HepG2 (cell line): ENCODE measurements at regions not wholly inside any gene's neighbourhood (a gene's known extent, or its start where the extent isn't known, plus 50 kb on each side); places are given as distances from the start of the nearest gene placed in this dataset.

Experiments used
- ATAC-seq: fragments of 200-7000 bp; cut with Tn5 transposase; 3 replicates; pipeline ENCODE4 v1.9.1; 2020; ENCODE audit warnings: mild to moderate bottlenecking, moderate library complexity
- BruUV-seq: library from RNA; stranded (reverse); fragments of 400-500 nt; replicated peaks from 2 replicates; lab custom pipeline; 2021; lab: Mats Ljungman, UMichigan
- CTCF ChIA-PET: fragments of 300-600 bp; formaldehyde crosslinking; extraction: SDS; loops from one replicate; lab custom pipeline; 2021; ENCODE audit warnings: low total read pairs, inconsistent platforms, low intra/inter-chr PET ratio; lab: Yijun Ruan, JAX
- POLR2A ChIA-PET: fragments of 350-600 bp; sonication (Branson Sonifier 250); formaldehyde crosslinking; loops from one replicate; lab custom pipeline; 2020; ENCODE audit warnings: antibody characterized with exemption, inconsistent platforms; lab: Yijun Ruan, JAX
- DNase-seq: peaks from one replicate; pipeline ENCODE4 v3.0.0-alpha.2; 2015; ENCODE audit warnings: low spot score
- FAIRE-seq: peaks from 3 replicates; lab custom pipeline; 2011; peaks lifted over from hg19 to GRCh38; lab: Jason Lieb, UNC
- H2AFZ ChIP-seq: one replicate; pipeline ENCODE4 v1.6.1; 2011; ENCODE audit warnings: low read length, inconsistent platforms
- H3K27ac ChIP-seq: fragments of 300-600 bp; 3 replicates; pipeline ENCODE4 v1.8.0; 2011; ENCODE audit warnings: mixed run types, mild to moderate bottlenecking, mixed read lengths, low read length, inconsistent platforms; ENCODE audit not compliant: insufficient read depth; ENCODE audit errors: extremely low read length
- H3K27me3 ChIP-seq, 2 experiments: fragments of 200-600 bp in 1 of 2; 2 replicates in 1 of 2; 3 replicates in 1 of 2; pipeline versions ENCODE4 v1.6.0 to v1.8.0; 2011; ENCODE audit warnings: low read length in 2 of 2, mild to moderate bottlenecking in 2 of 2, moderate library complexity in 2 of 2, inconsistent platforms in 1 of 2; ENCODE audit not compliant: insufficient read depth in 2 of 2, control insufficient read depth in 1 of 2
- H3K36me3 ChIP-seq, 2 experiments: fragments of 200-600 bp in 1 of 2; replicated peaks in 1 of 2; 2 replicates in 1 of 2; 3 replicates in 1 of 2; pipeline versions ENCODE4 v1.5.1 to v1.8.0; 2011; ENCODE audit warnings: low read length in 2 of 2, inconsistent platforms in 1 of 2; ENCODE audit not compliant: insufficient read depth in 2 of 2, control insufficient read depth in 1 of 2
- H3K4me1 ChIP-seq: 2 replicates; pipeline ENCODE4 v1.5.1; 2012; ENCODE audit warnings: low read length, inconsistent platforms; ENCODE audit not compliant: insufficient read depth
- H3K4me2 ChIP-seq: 2 replicates; pipeline ENCODE4 v1.6.0; 2011; ENCODE audit warnings: low read depth, low read length, inconsistent platforms
- H3K4me3 ChIP-seq, 3 experiments: fragments of 200-600 bp in 1 of 3; sonication (generic), shearing (Covaris generic) in 1 of 3; replicated peaks in 1 of 3; 2 replicates each; pipeline ENCODE4 v1.5.1; 2011 to 2016; ENCODE audit warnings: low read length in 3 of 3, inconsistent platforms in 2 of 3, low read depth in 2 of 3, mild to moderate bottlenecking in 2 of 3, control low read depth in 1 of 3, mixed read lengths in 1 of 3; ENCODE audit not compliant: insufficient read depth in 1 of 3
- H3K79me2 ChIP-seq: one replicate; pipeline ENCODE4 v1.6.1; 2011; ENCODE audit warnings: low read length, inconsistent platforms; ENCODE audit not compliant: insufficient read depth
- H3K9ac ChIP-seq: 2 replicates; pipeline ENCODE4 v1.6.0; 2011; ENCODE audit warnings: mild to moderate bottlenecking, low read depth, low read length, inconsistent platforms; ENCODE audit not compliant: insufficient read depth
- H3K9me3 ChIP-seq: 2 replicates; pipeline ENCODE4 v1.5.1; 2012; ENCODE audit warnings: mild to moderate bottlenecking, low read length
- H4K20me1 ChIP-seq: 2 replicates; pipeline ENCODE4 v1.6.0; 2011; ENCODE audit warnings: inconsistent platforms, mild to moderate bottlenecking, low read length, moderate library complexity; ENCODE audit not compliant: insufficient read depth
- ARHGAP35 ChIP-seq: sonication (generic); formaldehyde crosslinking; IDR thresholded peaks from 2 replicates; pipeline ENCODE4 v1.9.0; 2022; ENCODE audit warnings: mild to moderate bottlenecking, inconsistent platforms, moderate library complexity, missing genetic modification reagents, borderline replicate concordance
- CBX2 ChIP-seq, 2 experiments: fragments of 200-600 bp in 1 of 2; sonication (generic); formaldehyde crosslinking in 1 of 2; IDR thresholded peaks; 2 replicates each; pipeline versions ENCODE4 v1.7.0 to v1.8.1; 2018 to 2022; ENCODE audit warnings: low read depth in 2 of 2, low read length in 1 of 2, mild to moderate bottlenecking in 1 of 2, missing genetic modification reagents in 1 of 2
- FOXK2 ChIP-seq: fragments of 450-650 bp; IDR thresholded peaks from 2 replicates; pipeline ENCODE4 v1.6.1; 2016
- KLF16 ChIP-seq, 2 experiments: sonication (generic) in 1 of 2; formaldehyde crosslinking in 1 of 2; IDR thresholded peaks; 2 replicates each; pipeline versions ENCODE4 v1.6.1 to v1.8.0; 2016 to 2023; ENCODE audit warnings: missing genetic modification reagents in 2 of 2, missing compliant biosample characterization in 1 of 2
- MAX ChIP-seq: IDR thresholded peaks from 2 replicates; pipeline ENCODE4 v1.6.1; 2012; ENCODE audit warnings: inconsistent platforms
- TFDP1 ChIP-seq: IDR thresholded peaks from 2 replicates; pipeline ENCODE4 v1.6.1; 2016; ENCODE audit warnings: missing compliant biosample characterization, missing genetic modification reagents, borderline replicate concordance
- THAP7 ChIP-seq: sonication (generic); formaldehyde crosslinking; IDR thresholded peaks from 2 replicates; pipeline ENCODE4 v1.8.1; 2023; ENCODE audit warnings: mild to moderate bottlenecking, missing genetic modification reagents
- ZNF354B ChIP-seq: sonication (generic); formaldehyde crosslinking; IDR thresholded peaks from 2 replicates; pipeline ENCODE4 v1.8.0; 2022; ENCODE audit warnings: mild to moderate bottlenecking, missing genetic modification reagents
- ZNF367 ChIP-seq: sonication (generic); formaldehyde crosslinking; IDR thresholded peaks from 2 replicates; pipeline ENCODE4 v1.4.0; 2020; ENCODE audit warnings: missing genetic modification reagents, borderline replicate concordance
- ZNF460 ChIP-seq: sonication (generic); formaldehyde crosslinking; IDR thresholded peaks from 2 replicates; pipeline ENCODE4 v1.5.1; 2020; ENCODE audit warnings: missing genetic modification reagents, mild to moderate bottlenecking, borderline replicate concordance
- ZNF510 ChIP-seq: sonication (generic); formaldehyde crosslinking; IDR thresholded peaks from 2 replicates; pipeline ENCODE4 v1.4.0; 2020; ENCODE audit warnings: low read depth, mild to moderate bottlenecking, missing genetic modification reagents
- ZNF639 ChIP-seq: conservative IDR thresholded peaks from 2 replicates; pipeline ENCODE4 v1.6.1; 2018; ENCODE audit warnings: missing genetic modification reagents
- WGBS: methylation state at CpG from one replicate; pipeline ENCODE4 v1.1.6; 2017; ENCODE audit warnings: low lambda C conversion rate; 5-methylcytosine and 5-hydroxymethylcytosine counted together
- in situ Hi-C: cut with HindIII; loops from 2 replicates; pipeline ENCODE4 v1.10.0; 2017; ENCODE audit warnings: low pct_unique_long_range_greater_than_20kb; ENCODE audit not compliant: extremely low pct_ligation_motif_present
- intact Hi-C: fragments of 100-400 bp; cut with micrococcal nuclease; formaldehyde crosslinking; loops from one replicate; pipeline ENCODE4 v1.10.0; 2022; ENCODE audit not compliant: unreplicated experiment

GRCh38 chr13:104526561-104526960, 1460.3 kb upstream of the SLC10A2 start (continued):
- no peak for TF ChIP-seq ZNF639 (CRISPR knock-in tag)

- WGBS = 40% methylated on average over 5 of the region's 5 CpGs
- POLR2A ChIA-PET = no interaction called here
- H4K20me1 ChIP-seq = no peaks in the 10 kb centered on the region
Measured at GRCh38 chr13:104525467-104525866, 1459.2 kb upstream of the SLC10A2 start.

More at GRCh38 chr13:104525467-104525866, 1459.2 kb upstream of the SLC10A2 start:
- DNase-seq (no peak), ATAC-seq (no peak), FAIRE-seq (no peak)
- H3K9ac ChIP-seq = no peak overlapping the region
- CTCF ChIA-PET = no interaction called here
- in situ Hi-C loops (no loop called here), intact Hi-C loops (no loop called here)
- H3K9me3 ChIP-seq = peaks cover 65% of the 10 kb centered on the region
- H3K27me3 ChIP-seq = no peaks in the 10 kb centered on the region
- H3K79me2 ChIP-seq = no peaks in the 10 kb centered on the region
- no peaks in the 10 kb centered on the region for H3K36me3 ChIP-seq
- no peak overlapping the region for H3K4me2 ChIP-seq
- H2AFZ ChIP-seq = no peak overlapping the region
- TF ChIP-seq KLF16 (CRISPR knock-in tag; IDR thresholded peaks at IDR 0.05) = no peak
- no peak for TF ChIP-seq MAX
- TF ChIP-seq ZNF510 (CRISPR knock-in tag) = no peak
- TF ChIP-seq ARHGAP35 = no peak
- TF ChIP-seq TFDP1 (CRISPR knock-in tag) = no peak
- no peak for TF ChIP-seq CBX2 (IDR thresholded peaks at IDR 0.05; ENCODE audit: low read depth, low read length)
- no peak for TF ChIP-seq CBX2 (CRISPR knock-in tag; IDR thresholded peaks at IDR 0.05; ENCODE audit: low read depth)
- no peak for TF ChIP-seq ZNF354B (CRISPR knock-in tag)
- TF ChIP-seq ZNF460 (CRISPR knock-in tag) = no peak
- no peak for TF ChIP-seq FOXK2
- no peak for TF ChIP-seq THAP7 (CRISPR knock-in tag)
- TF ChIP-seq ZNF367 (CRISPR knock-in tag) = no peak
- H3K4me1 ChIP-seq = no peaks in the 10 kb centered on the region
- H3K27ac ChIP-seq = no peak overlapping the region
- H3K4me3 ChIP-seq = no peak overlapping the region
- BruUV-seq = no TSS peak
